Left lobe of liver (tissue), 2 donors: ENCODE measurements at regions not wholly inside any gene's neighbourhood (a gene's known extent, or its start where the extent isn't known, plus 50 kb on each side); places are given as distances from the start of the nearest gene placed in this dataset.

Experiments used
- ATAC-seq: fragments of 200-7000 bp; cut with Tn5 transposase; one replicate; pipeline ENCODE4 v1.9.1; 2020; ENCODE audit warnings: mild to moderate bottlenecking, moderate library complexity
- DNase-seq: peaks from one replicate; pipeline ENCODE4 v3.0.0-alpha.2; 2020; ENCODE audit warnings: low spot score
- donor health status: DM: no; HTN: no; CAD: no; lungs with moderate emphysema.
- donor health status: DM: no; HTN: yes; CAD: no.

GRCh38 chr4:34138385-34138784 is 2105.9 kb downstream of the ARAP2 start:
- no peak for ATAC-seq
- no peak for DNase-seq

- DNase-seq = no peak
- ATAC-seq = no peak
Observed at GRCh38 chr4:34139346-34139745, 2105.0 kb downstream of the ARAP2 start.

- DNase-seq (no peak), ATAC-seq (no peak)
Observed at GRCh38 chr4:34148322-34148908, 2095.9 kb downstream of the ARAP2 start.

- DNase-seq (no peak), ATAC-seq (no peak)
Observed at GRCh38 chr4:34157547-34157946, 2086.8 kb downstream of the ARAP2 start.

GRCh38 chr4:34158878-34159277 is 2085.4 kb downstream of the ARAP2 start:
- ATAC-seq (no peak), DNase-seq (no peak)

- DNase-seq = no peak
- no peak for ATAC-seq
Observed at GRCh38 chr4:34170946-34171345, 2073.4 kb downstream of the ARAP2 start.

- DNase-seq = no peak
- no peak for ATAC-seq
Observed at GRCh38 chr4:34176609-34177008, 2067.7 kb downstream of the ARAP2 start.

- no peak for DNase-seq
- ATAC-seq = no peak
Observed at GRCh38 chr4:34178476-34178875, 2065.8 kb downstream of the ARAP2 start.

- ATAC-seq (no peak), DNase-seq (no peak)
Observed at GRCh38 chr4:34181311-34181841, 2062.9 kb downstream of the ARAP2 start.

GRCh38 chr4:34181891-34182290 is 2062.4 kb downstream of the ARAP2 start:
- no peak for DNase-seq
- ATAC-seq = no peak

GRCh38 chr4:34182306-34182705 is 2062.0 kb downstream of the ARAP2 start:
- DNase-seq (no peak), ATAC-seq (peak; percentile 65)

- DNase-seq = no peak
- no peak for ATAC-seq
Observed at GRCh38 chr4:34183926-34184325, 2060.4 kb downstream of the ARAP2 start.

GRCh38 chr4:34187056-34187455 is 2057.3 kb downstream of the ARAP2 start:
- no peak for ATAC-seq
- DNase-seq = no peak

GRCh38 chr4:34191443-34191842 is 2052.9 kb downstream of the ARAP2 start:
- no peak for DNase-seq
- ATAC-seq = no peak

- no peak for DNase-seq
- ATAC-seq = no peak
Observed at GRCh38 chr4:34193451-34194154, 2050.7 kb downstream of the ARAP2 start.

- DNase-seq = no peak
- ATAC-seq = no peak
Observed at GRCh38 chr4:34194585-34194984, 2049.7 kb downstream of the ARAP2 start.

- no peak for DNase-seq
- ATAC-seq = peak; percentile 60
Observed at GRCh38 chr4:34196375-34196774, 2047.9 kb downstream of the ARAP2 start.

GRCh38 chr4:34198966-34199365 is 2045.3 kb downstream of the ARAP2 start:
- DNase-seq (no peak), ATAC-seq (no peak)

GRCh38 chr4:34200535-34200934 is 2043.8 kb downstream of the ARAP2 start:
- peak; percentile 85 for DNase-seq
- peak; percentile 93 for ATAC-seq

GRCh38 chr4:34202154-34202553 is 2042.2 kb downstream of the ARAP2 start:
- no peak for ATAC-seq
- DNase-seq = no peak

GRCh38 chr4:34220601-34221000 is 2023.7 kb downstream of the ARAP2 start:
- ATAC-seq (peak; percentile 23), DNase-seq (no peak)

GRCh38 chr4:34221986-34222385 is 2022.3 kb downstream of the ARAP2 start:
- DNase-seq = no peak
- ATAC-seq = no peak

GRCh38 chr4:34236118-34236517 is 2008.2 kb downstream of the ARAP2 start:
- no peak for ATAC-seq
- no peak for DNase-seq
